ENCODE measurements at regions not wholly inside any gene's neighbourhood (a gene's known extent, or its start where the extent isn't known, plus 50 kb on each side); places are given as distances from the start of the nearest gene placed in this dataset.

DNA sequence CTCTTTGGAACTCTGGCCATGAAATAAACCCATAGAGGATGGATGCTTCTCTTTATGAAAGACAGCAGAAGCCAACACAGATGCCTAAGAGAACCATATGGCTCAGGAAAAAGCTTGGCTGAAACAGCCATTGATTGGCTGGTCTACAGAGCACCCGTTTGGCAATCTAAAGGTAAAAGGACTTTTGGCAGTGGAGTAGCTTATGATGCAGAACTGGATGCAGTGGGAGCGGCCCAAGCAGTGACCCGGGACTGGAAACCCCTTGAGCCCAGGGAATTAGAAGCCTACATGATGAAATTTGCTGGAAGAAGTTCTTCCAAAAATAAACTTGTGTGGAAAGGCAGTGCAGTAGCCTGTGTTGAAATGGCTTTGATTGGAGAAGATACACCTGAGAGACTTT, 360.2 kb downstream of the NR2F2 start:
- no peak overlapping the region for H3K27ac ChIP-seq (ENCODE audit: insufficient read depth, low read length)
- DNase-seq (ENCODE audit: low read depth in 2 of 2): no peak
- H3K9me3 ChIP-seq (ENCODE audit: control insufficient read depth, insufficient read depth, low read depth, low read length): no peaks in the 10 kb centered on the region
- no peak overlapping the region for H3K4me2 ChIP-seq (ENCODE audit: extremely low read depth, insufficient read depth, low read length)
- H4K20me1 ChIP-seq (ENCODE audit: control insufficient read depth, extremely low read depth, insufficient read depth, low read length): no peaks in the 10 kb centered on the region
- H3K36me3 ChIP-seq (ENCODE audit: control insufficient read depth, insufficient read depth, low read length): no peaks in the 10 kb centered on the region
- no peaks in the 10 kb centered on the region for H3K79me2 ChIP-seq (ENCODE audit: control insufficient read depth, insufficient read depth, low read length)
- no peaks in the 10 kb centered on the region for H3K27me3 ChIP-seq (ENCODE audit: control insufficient read depth, insufficient read depth, low read length)
- H3K4me1 ChIP-seq (ENCODE audit: control insufficient read depth, extremely low read depth, insufficient read depth, low read length): no peaks in the 10 kb centered on the region
- no peak overlapping the region for H3K9ac ChIP-seq (ENCODE audit: insufficient read depth, low read length)
- no peak for TF ChIP-seq EZH2 (IDR thresholded peaks at IDR 0.05; ENCODE audit: low read length, missing control alignments)
- TF ChIP-seq, protein P1, sequence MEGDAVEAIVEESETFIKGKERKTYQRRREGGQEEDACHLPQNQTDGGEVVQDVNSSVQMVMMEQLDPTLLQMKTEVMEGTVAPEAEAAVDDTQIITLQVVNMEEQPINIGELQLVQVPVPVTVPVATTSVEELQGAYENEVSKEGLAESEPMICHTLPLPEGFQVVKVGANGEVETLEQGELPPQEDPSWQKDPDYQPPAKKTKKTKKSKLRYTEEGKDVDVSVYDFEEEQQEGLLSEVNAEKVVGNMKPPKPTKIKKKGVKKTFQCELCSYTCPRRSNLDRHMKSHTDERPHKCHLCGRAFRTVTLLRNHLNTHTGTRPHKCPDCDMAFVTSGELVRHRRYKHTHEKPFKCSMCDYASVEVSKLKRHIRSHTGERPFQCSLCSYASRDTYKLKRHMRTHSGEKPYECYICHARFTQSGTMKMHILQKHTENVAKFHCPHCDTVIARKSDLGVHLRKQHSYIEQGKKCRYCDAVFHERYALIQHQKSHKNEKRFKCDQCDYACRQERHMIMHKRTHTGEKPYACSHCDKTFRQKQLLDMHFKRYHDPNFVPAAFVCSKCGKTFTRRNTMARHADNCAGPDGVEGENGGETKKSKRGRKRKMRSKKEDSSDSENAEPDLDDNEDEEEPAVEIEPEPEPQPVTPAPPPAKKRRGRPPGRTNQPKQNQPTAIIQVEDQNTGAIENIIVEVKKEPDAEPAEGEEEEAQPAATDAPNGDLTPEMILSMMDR (conservative IDR thresholded peaks at IDR 0.05 in 1 of 2, IDR thresholded peaks at IDR 0.05 in 1 of 2; ENCODE audit: low read depth in 1 of 2, low read length in 2 of 2): no peak
- H2AFZ ChIP-seq (ENCODE audit: low read length): no peak overlapping the region
- no peak overlapping the region for H3K4me3 ChIP-seq (replicated peaks in 1 of 4; ENCODE audit: control extremely low read depth in 1 of 4, insufficient read depth in 1 of 4, low read depth in 3 of 4, low read length in 4 of 4)

DNA sequence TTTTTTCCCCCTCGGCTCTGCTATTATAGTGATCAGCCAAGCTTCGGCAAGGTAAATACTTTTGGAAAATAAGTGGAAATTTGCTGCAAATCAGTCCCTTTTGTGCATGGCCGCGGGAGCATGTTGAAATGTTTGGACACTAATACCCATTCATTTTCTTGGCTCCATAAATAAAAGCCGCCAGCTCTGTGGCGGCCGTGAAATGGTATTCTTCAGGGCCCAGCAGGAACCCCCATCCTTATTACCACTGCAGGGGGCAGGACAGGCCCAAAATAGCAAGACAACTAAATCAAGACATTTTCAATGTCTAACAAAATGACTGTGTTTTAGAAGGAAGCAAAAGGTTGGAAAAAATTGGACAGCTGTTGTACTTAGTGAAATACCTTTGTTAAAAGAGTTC, 362.3 kb downstream of the NR2F2 start:
- H3K4me1 ChIP-seq (ENCODE audit: control insufficient read depth, extremely low read depth, insufficient read depth, low read length): no peaks in the 10 kb centered on the region
- no peaks in the 10 kb centered on the region for H3K36me3 ChIP-seq (ENCODE audit: control insufficient read depth, insufficient read depth, low read length)
- H4K20me1 ChIP-seq (ENCODE audit: control insufficient read depth, extremely low read depth, insufficient read depth, low read length): no peaks in the 10 kb centered on the region
- no peak overlapping the region for H3K4me3 ChIP-seq (replicated peaks in 1 of 4; ENCODE audit: control extremely low read depth in 1 of 4, insufficient read depth in 1 of 4, low read depth in 3 of 4, low read length in 4 of 4)
- H3K79me2 ChIP-seq (ENCODE audit: control insufficient read depth, insufficient read depth, low read length): no peaks in the 10 kb centered on the region
- H3K4me2 ChIP-seq (ENCODE audit: extremely low read depth, insufficient read depth, low read length): no peak overlapping the region
- H2AFZ ChIP-seq (ENCODE audit: low read length): no peak overlapping the region
- H3K27me3 ChIP-seq (ENCODE audit: control insufficient read depth, insufficient read depth, low read length): no peaks in the 10 kb centered on the region
- no peak for DNase-seq (ENCODE audit: low read depth in 2 of 2)
- H3K27ac ChIP-seq (ENCODE audit: insufficient read depth, low read length): no peak overlapping the region
- TF ChIP-seq, protein P1 (conservative IDR thresholded peaks at IDR 0.05 in 1 of 2, IDR thresholded peaks at IDR 0.05 in 1 of 2; ENCODE audit: low read depth in 1 of 2, low read length in 2 of 2): no peak
- no peak for TF ChIP-seq EZH2 (IDR thresholded peaks at IDR 0.05; ENCODE audit: low read length, missing control alignments)
- no peaks in the 10 kb centered on the region for H3K9me3 ChIP-seq (ENCODE audit: control insufficient read depth, insufficient read depth, low read depth, low read length)
- no peak overlapping the region for H3K9ac ChIP-seq (ENCODE audit: insufficient read depth, low read length)

DNA sequence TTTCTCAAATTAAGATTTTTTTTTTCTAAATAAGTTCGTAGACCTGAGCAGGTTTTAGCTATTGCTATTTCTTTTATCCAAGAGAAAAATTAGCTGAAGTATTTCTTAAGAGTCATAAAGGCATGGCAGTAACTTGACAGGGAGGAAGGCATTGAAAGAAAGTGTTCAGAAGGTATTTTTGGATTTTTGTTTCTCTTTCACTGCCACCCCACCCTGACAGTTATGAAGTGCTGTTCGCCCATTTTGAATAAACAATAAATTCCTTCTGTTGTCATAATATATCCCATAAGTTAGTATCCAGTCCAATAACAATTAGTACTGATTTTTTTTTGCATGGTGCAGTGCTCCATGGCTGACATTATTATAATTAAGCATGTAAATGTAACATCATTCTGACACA, 363.0 kb downstream of the NR2F2 start:
- TF ChIP-seq EZH2 (IDR thresholded peaks at IDR 0.05; ENCODE audit: low read length, missing control alignments): no peak
- TF ChIP-seq, protein P1 (conservative IDR thresholded peaks at IDR 0.05 in 1 of 2, IDR thresholded peaks at IDR 0.05 in 1 of 2; ENCODE audit: low read depth in 1 of 2, low read length in 2 of 2): no peak
- H3K9ac ChIP-seq (ENCODE audit: insufficient read depth, low read length): no peak overlapping the region
- no peaks in the 10 kb centered on the region for H3K9me3 ChIP-seq (ENCODE audit: control insufficient read depth, insufficient read depth, low read depth, low read length)
- no peak for DNase-seq (ENCODE audit: low read depth in 2 of 2)
- H2AFZ ChIP-seq (ENCODE audit: low read length): no peak overlapping the region
- no peaks in the 10 kb centered on the region for H3K4me1 ChIP-seq (ENCODE audit: control insufficient read depth, extremely low read depth, insufficient read depth, low read length)
- H3K27me3 ChIP-seq (ENCODE audit: control insufficient read depth, insufficient read depth, low read length): no peaks in the 10 kb centered on the region
- H3K4me2 ChIP-seq (ENCODE audit: extremely low read depth, insufficient read depth, low read length): no peak overlapping the region
- no peaks in the 10 kb centered on the region for H3K79me2 ChIP-seq (ENCODE audit: control insufficient read depth, insufficient read depth, low read length)
- no peaks in the 10 kb centered on the region for H3K36me3 ChIP-seq (ENCODE audit: control insufficient read depth, insufficient read depth, low read length)
- no peaks in the 10 kb centered on the region for H4K20me1 ChIP-seq (ENCODE audit: control insufficient read depth, extremely low read depth, insufficient read depth, low read length)
- H3K4me3 ChIP-seq (replicated peaks in 1 of 4; ENCODE audit: control extremely low read depth in 1 of 4, insufficient read depth in 1 of 4, low read depth in 3 of 4, low read length in 4 of 4): no peak overlapping the region
- H3K27ac ChIP-seq (ENCODE audit: insufficient read depth, low read length): no peak overlapping the region

All from fibroblast of lung (primary cell).